Fibroblast of villous mesenchyme (primary cell): ENCODE measurements at regions not wholly inside any gene's neighbourhood (a gene's known extent, or its start where the extent isn't known, plus 50 kb on each side); places are given as distances from the start of the nearest gene placed in this dataset.

ENCODE experiments used
- DNase-seq: peaks from one replicate; pipeline ENCODE4 v3.0.0-alpha.2; 2010; ENCODE audit warnings: low read depth
- H3K4me3 ChIP-seq: 2 replicates; pipeline ENCODE4 v1.5.1; 2011; ENCODE audit warnings: low read depth, mild to moderate bottlenecking, low read length
- TF ChIP-seq, protein P1 (sequence below): IDR thresholded peaks from 2 replicates; pipeline ENCODE4 v1.5.1; 2012; ENCODE audit warnings: low read depth, mild to moderate bottlenecking, low read length; ENCODE audit not compliant: insufficient read depth

GRCh38 chr15:100759106-100759505 is 120.5 kb upstream of the ALDH1A3 start:
- peak; percentile 94 for DNase-seq
- TF ChIP-seq, protein P1, sequence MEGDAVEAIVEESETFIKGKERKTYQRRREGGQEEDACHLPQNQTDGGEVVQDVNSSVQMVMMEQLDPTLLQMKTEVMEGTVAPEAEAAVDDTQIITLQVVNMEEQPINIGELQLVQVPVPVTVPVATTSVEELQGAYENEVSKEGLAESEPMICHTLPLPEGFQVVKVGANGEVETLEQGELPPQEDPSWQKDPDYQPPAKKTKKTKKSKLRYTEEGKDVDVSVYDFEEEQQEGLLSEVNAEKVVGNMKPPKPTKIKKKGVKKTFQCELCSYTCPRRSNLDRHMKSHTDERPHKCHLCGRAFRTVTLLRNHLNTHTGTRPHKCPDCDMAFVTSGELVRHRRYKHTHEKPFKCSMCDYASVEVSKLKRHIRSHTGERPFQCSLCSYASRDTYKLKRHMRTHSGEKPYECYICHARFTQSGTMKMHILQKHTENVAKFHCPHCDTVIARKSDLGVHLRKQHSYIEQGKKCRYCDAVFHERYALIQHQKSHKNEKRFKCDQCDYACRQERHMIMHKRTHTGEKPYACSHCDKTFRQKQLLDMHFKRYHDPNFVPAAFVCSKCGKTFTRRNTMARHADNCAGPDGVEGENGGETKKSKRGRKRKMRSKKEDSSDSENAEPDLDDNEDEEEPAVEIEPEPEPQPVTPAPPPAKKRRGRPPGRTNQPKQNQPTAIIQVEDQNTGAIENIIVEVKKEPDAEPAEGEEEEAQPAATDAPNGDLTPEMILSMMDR = no peak
- peak overlapping the region; percentile 9 for H3K4me3 ChIP-seq

- TF ChIP-seq, protein P1 = no peak
- DNase-seq = peak; percentile 93
- H3K4me3 ChIP-seq = peak overlapping the region; percentile 9
These were observed 119.8 kb upstream of the ALDH1A3 start for GRCh38 chr15:100759698-100760356.

DNA sequence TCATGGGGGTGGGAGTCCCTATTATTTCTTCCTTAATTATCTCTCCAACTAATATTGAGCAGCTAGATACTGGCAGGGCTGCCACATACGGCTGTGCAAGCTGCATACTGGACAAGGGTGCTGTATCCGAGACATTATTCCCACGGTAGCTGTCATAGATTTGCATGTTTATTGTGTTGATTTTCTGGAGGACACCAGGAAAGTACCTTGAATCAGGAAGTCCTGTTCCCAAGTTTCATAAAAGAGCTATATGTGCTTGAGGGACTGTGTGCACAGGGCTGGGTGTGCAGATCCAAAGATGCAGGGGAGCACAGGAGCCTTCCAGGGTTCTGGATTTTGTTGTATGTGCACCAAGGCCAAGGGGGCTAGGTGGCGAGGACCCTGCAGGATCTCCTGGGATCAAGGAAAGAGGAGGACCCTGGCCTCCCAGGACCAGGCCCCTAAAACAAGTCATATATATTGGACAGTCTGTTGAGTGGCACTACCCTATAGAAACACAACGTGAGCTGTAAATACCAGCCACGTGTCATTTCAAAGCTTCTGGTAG is 119.2 kb upstream of the ALDH1A3 start:
- TF ChIP-seq, protein P1 = no peak
- H3K4me3 ChIP-seq = no peak overlapping the region
- DNase-seq = no peak

GRCh38 chr15:100761290-100761935 is 118.2 kb upstream of the ALDH1A3 start:
- H3K4me3 ChIP-seq = no peak overlapping the region
- no peak for DNase-seq
- TF ChIP-seq, protein P1 = no peak

DNA sequence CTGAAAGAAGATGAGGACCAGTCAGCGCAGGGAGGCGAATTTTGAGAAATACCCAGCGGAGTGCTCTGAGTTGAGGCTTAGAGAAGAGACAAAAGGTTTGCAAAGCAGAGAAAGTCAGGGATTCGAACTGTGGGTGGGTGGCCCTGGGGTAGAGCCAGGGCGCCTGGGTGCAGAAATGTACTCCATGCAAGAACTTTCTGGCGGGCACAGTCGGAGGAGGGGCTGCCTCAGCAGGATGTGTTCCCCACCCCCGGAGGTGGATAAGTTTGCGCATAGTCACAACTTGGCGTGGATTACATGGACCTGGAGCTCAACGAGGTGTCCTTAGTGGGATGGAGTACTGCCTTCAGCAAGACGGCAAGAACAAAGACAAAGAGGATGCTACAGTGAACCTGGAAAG is 117.3 kb upstream of the ALDH1A3 start:
- TF ChIP-seq, protein P1 = no peak
- DNase-seq = no peak
- H3K4me3 ChIP-seq = no peak overlapping the region

GRCh38 chr15:100762913-100763834 is 116.5 kb upstream of the ALDH1A3 start:
- DNase-seq = no peak
- H3K4me3 ChIP-seq = no peak overlapping the region
- TF ChIP-seq, protein P1 = no peak
